Keratinocyte (primary cell): ENCODE measurements at regions not wholly inside any gene's neighbourhood (a gene's known extent, or its start where the extent isn't known, plus 50 kb on each side); places are given as distances from the start of the nearest gene placed in this dataset.

ENCODE experiments used
- DNase-seq: peaks from one replicate; pipeline ENCODE4 v3.0.0-alpha.2; 2011; ENCODE audit warnings: low read depth, missing footprints, low spot score
- FAIRE-seq: peaks from 2 replicates; lab custom pipeline; 2011; peaks lifted over from hg19 to GRCh38; lab: Jason Lieb, UNC
- H2AFZ ChIP-seq: 2 replicates; pipeline ENCODE4 v1.6.0; 2012; ENCODE audit warnings: low read length, control low read depth, inconsistent platforms; ENCODE audit not compliant: control insufficient read depth
- H3K27ac ChIP-seq: 2 replicates; pipeline ENCODE4 v1.5.1; 2011; ENCODE audit warnings: low read length; ENCODE audit not compliant: control insufficient read depth, insufficient read depth
- H3K27me3 ChIP-seq: 3 replicates; pipeline ENCODE4 v1.6.0; 2011; ENCODE audit warnings: low read length; ENCODE audit not compliant: control insufficient read depth, insufficient read depth; ENCODE audit errors: extremely low read depth
- H3K36me3 ChIP-seq, 2 experiments: 2 replicates in 1 of 2; 3 replicates in 1 of 2; pipeline ENCODE4 v1.5.1; 2011; ENCODE audit warnings: low read length in 2 of 2, mild to moderate bottlenecking in 1 of 2; ENCODE audit not compliant: control insufficient read depth in 2 of 2, insufficient read depth in 2 of 2; ENCODE audit errors: extremely low read depth in 1 of 2
- H3K4me1 ChIP-seq: 3 replicates; pipeline ENCODE4 v1.5.1; 2011; ENCODE audit warnings: low read length; ENCODE audit not compliant: control insufficient read depth, insufficient read depth; ENCODE audit errors: extremely low read depth
- H3K4me2 ChIP-seq: 3 replicates; pipeline ENCODE4 v1.6.0; 2011; ENCODE audit warnings: low read depth, low read length; ENCODE audit not compliant: control insufficient read depth, insufficient read depth; ENCODE audit errors: extremely low read depth
- H3K4me3 ChIP-seq, 3 experiments: fragments of 200-600 bp in 1 of 3; sonication (generic) in 1 of 3; 2 replicates in 2 of 3; 3 replicates in 1 of 3; pipeline ENCODE4 v1.5.1; 2011 to 2016; ENCODE audit warnings: low read length in 3 of 3, mild to moderate bottlenecking in 3 of 3, control low read depth in 2 of 3, inconsistent platforms in 1 of 3, low read depth in 1 of 3, mixed read lengths in 1 of 3, mixed run types in 1 of 3, moderate library complexity in 1 of 3; ENCODE audit not compliant: control insufficient read depth in 2 of 3, insufficient read depth in 2 of 3; ENCODE audit errors: extremely low read depth in 1 of 3
- H3K79me2 ChIP-seq: 2 replicates; pipeline ENCODE4 v1.6.0; 2012; ENCODE audit warnings: low read length; ENCODE audit not compliant: control insufficient read depth, insufficient read depth
- H3K9ac ChIP-seq: 3 replicates; pipeline ENCODE4 v1.6.0; 2011; ENCODE audit warnings: low read length; ENCODE audit not compliant: control insufficient read depth, insufficient read depth; ENCODE audit errors: extremely low read depth
- H3K9me1 ChIP-seq: 3 replicates; pipeline ENCODE4 v1.6.0; 2011; ENCODE audit warnings: low read length; ENCODE audit not compliant: control insufficient read depth, insufficient read depth; ENCODE audit errors: extremely low read depth
- H3K9me3 ChIP-seq: 2 replicates; pipeline ENCODE4 v1.5.1; 2012; ENCODE audit warnings: low read depth, low read length; ENCODE audit not compliant: control insufficient read depth
- H4K20me1 ChIP-seq: 3 replicates; pipeline ENCODE4 v1.6.0; 2011; ENCODE audit warnings: low read length; ENCODE audit not compliant: control insufficient read depth, insufficient read depth; ENCODE audit errors: extremely low read depth
- EZH2 ChIP-seq: IDR thresholded peaks from one replicate; pipeline ENCODE4 v1.6.1; 2012; ENCODE audit warnings: inconsistent platforms, mild to moderate bottlenecking, low read length, moderate library complexity
- dilution Hi-C: fragments of 300-500 bp; cut with MboI; formaldehyde crosslinking; loops from one replicate; pipeline ENCODE4 v1.7.0; 2020; ENCODE audit warnings: low sequenced_read_pairs; ENCODE audit not compliant: extremely low pct_ligation_motif_present
- TF ChIP-seq, protein P1 (sequence below), 3 experiments: IDR thresholded peaks in 1 of 3; conservative IDR thresholded peaks in 1 of 3; optimal IDR thresholded peaks in 1 of 3; 2 replicates in 2 of 3; 3 replicates in 1 of 3; pipeline versions ENCODE3 to v1.5.1; 2011; ENCODE audit warnings: low read length in 3 of 3, mild to moderate bottlenecking in 3 of 3, moderate library complexity in 2 of 3, control low read depth in 1 of 3, inconsistent platforms in 1 of 3; ENCODE audit not compliant: insufficient read depth in 2 of 3; ENCODE audit errors: extremely low read depth in 1 of 3

DNA sequence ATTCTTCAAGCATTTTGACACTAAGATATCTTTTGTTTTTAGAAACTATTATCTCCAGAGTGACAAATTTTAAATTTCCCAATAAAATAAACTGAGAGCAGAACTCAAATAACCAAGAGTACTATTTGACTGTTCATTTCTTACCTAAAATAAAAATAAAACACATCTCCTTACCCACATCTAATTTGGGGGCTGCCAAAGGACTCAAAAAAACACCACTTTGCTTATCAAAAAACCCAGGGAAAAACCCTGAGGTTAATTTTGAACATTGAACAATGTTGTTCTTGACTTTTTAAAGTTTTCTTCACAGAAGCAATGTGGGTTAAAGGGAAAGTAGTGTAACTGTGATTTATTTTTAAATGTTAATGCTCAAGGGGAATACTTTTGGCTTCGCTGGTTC lies 243.0 kb upstream of the HHIP start:
- Histone ChIP-seq H3K4me1 (no peaks in the 10 kb centered on the region), H3K9ac (no peak overlapping the region), H3K27me3 (peaks cover 3% of the 10 kb centered on the region), H3K9me1 (no peaks in the 10 kb centered on the region), H3K9me3 (no peaks in the 10 kb centered on the region), H2AFZ (no peak overlapping the region), H3K27ac (no peak overlapping the region), H4K20me1 (no peaks in the 10 kb centered on the region), H3K4me3 (no peak overlapping the region), H3K36me3 (no peaks in the 10 kb centered on the region), H3K79me2 (no peaks in the 10 kb centered on the region), H3K4me2 (no peak overlapping the region)
- DNase-seq (no peak), FAIRE-seq (no peak)
- TF ChIP-seq, protein P1, sequence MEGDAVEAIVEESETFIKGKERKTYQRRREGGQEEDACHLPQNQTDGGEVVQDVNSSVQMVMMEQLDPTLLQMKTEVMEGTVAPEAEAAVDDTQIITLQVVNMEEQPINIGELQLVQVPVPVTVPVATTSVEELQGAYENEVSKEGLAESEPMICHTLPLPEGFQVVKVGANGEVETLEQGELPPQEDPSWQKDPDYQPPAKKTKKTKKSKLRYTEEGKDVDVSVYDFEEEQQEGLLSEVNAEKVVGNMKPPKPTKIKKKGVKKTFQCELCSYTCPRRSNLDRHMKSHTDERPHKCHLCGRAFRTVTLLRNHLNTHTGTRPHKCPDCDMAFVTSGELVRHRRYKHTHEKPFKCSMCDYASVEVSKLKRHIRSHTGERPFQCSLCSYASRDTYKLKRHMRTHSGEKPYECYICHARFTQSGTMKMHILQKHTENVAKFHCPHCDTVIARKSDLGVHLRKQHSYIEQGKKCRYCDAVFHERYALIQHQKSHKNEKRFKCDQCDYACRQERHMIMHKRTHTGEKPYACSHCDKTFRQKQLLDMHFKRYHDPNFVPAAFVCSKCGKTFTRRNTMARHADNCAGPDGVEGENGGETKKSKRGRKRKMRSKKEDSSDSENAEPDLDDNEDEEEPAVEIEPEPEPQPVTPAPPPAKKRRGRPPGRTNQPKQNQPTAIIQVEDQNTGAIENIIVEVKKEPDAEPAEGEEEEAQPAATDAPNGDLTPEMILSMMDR (optimal IDR thresholded peaks at IDR 0.05 in 1 of 3, IDR thresholded peaks at IDR 0.05 in 1 of 3, conservative IDR thresholded peaks at IDR 0.05 in 1 of 3; ENCODE audit: extremely low read depth in 1 of 3, insufficient read depth in 2 of 3, low read length in 3 of 3) = no peak
- no peak for TF ChIP-seq EZH2
- dilution Hi-C loops = no loop called here

DNA sequence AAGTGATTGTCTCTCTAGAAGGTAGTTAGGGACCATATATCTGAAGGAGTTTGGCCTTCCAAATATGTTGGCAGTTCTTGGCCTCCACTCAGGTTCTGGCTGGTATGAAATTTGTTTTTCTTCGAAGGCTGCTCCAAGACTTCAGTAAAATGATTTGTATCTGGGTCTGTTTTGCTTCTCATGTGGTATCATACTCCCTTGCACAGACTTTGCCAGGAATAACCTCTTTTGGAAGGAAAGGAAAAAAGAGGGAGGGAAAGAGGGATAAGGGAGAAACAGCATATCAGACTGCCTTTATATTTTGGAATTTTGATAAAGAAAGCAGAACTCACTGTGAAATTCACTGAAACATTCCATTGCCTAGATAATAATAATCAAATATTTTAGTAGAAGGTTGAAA lies 242.1 kb upstream of the HHIP start:
- Histone ChIP-seq H2AFZ (no peak overlapping the region), H3K27me3 (peaks cover 3% of the 10 kb centered on the region), H3K4me1 (no peaks in the 10 kb centered on the region), H3K4me2 (no peak overlapping the region), H3K36me3 (no peaks in the 10 kb centered on the region), H3K79me2 (no peaks in the 10 kb centered on the region), H3K4me3 (no peak overlapping the region), H3K9me1 (no peaks in the 10 kb centered on the region), H3K27ac (no peak overlapping the region), H3K9ac (no peak overlapping the region), H3K9me3 (no peaks in the 10 kb centered on the region), H4K20me1 (no peaks in the 10 kb centered on the region)
- DNase-seq = no peak
- no peak for FAIRE-seq
- dilution Hi-C loops = no loop called here
- TF ChIP-seq, protein P1 (optimal IDR thresholded peaks at IDR 0.05 in 1 of 3, IDR thresholded peaks at IDR 0.05 in 1 of 3, conservative IDR thresholded peaks at IDR 0.05 in 1 of 3; ENCODE audit: extremely low read depth in 1 of 3, insufficient read depth in 2 of 3, low read length in 3 of 3) = no peak
- TF ChIP-seq EZH2 = no peak
